Activated T-cell treated with anti-CD3 and anti-CD28 coated beads for 48 hours (primary cell): ENCODE measurements at regions not wholly inside any gene's neighbourhood (a gene's known extent, or its start where the extent isn't known, plus 50 kb on each side); places are given as distances from the start of the nearest gene placed in this dataset.

Source experiments
- DNase-seq: peaks from one replicate; pipeline ENCODE4 v3.0.0-alpha.2; 2020; ENCODE audit warnings: low read depth

- no peak for DNase-seq
These were observed 430.7 kb downstream of the EDEM1 start for GRCh38 chr3:5618170-5618569.

GRCh38 chr3:5630406-5630805, 442.9 kb downstream of the EDEM1 start:
- DNase-seq, result no peak

- no peak for DNase-seq
These were observed 446.5 kb downstream of the EDEM1 start for GRCh38 chr3:5633960-5634359.

- DNase-seq, result no peak
These were observed 446.9 kb downstream of the EDEM1 start for GRCh38 chr3:5634411-5634810.

- DNase-seq, result no peak
These were observed 448.2 kb downstream of the EDEM1 start for GRCh38 chr3:5635746-5636145.

GRCh38 chr3:5638550-5638949, 451.0 kb downstream of the EDEM1 start:
- no peak for DNase-seq

- no peak for DNase-seq
These were observed 457.5 kb downstream of the EDEM1 start for GRCh38 chr3:5644773-5645670.

GRCh38 chr3:5645692-5646410, 458.3 kb downstream of the EDEM1 start:
- DNase-seq, result no peak

- no peak for DNase-seq
These were observed 462.8 kb downstream of the EDEM1 start for GRCh38 chr3:5650303-5650702.

GRCh38 chr3:5651351-5651750, 463.8 kb downstream of the EDEM1 start:
- DNase-seq, result no peak

- no peak for DNase-seq
These were observed 466.1 kb downstream of the EDEM1 start for GRCh38 chr3:5653426-5654143.

GRCh38 chr3:5657106-5657505, 469.6 kb downstream of the EDEM1 start:
- no peak for DNase-seq

- no peak for DNase-seq
These were observed 476.1 kb downstream of the EDEM1 start for GRCh38 chr3:5663601-5664000.

- DNase-seq, result no peak
These were observed 478.9 kb downstream of the EDEM1 start for GRCh38 chr3:5666455-5666854.

GRCh38 chr3:5673521-5673920, 486.0 kb downstream of the EDEM1 start:
- DNase-seq, result no peak

GRCh38 chr3:5675319-5675718, 487.8 kb downstream of the EDEM1 start:
- DNase-seq, result no peak

GRCh38 chr3:5677555-5677954, 490.0 kb downstream of the EDEM1 start:
- DNase-seq, result no peak

GRCh38 chr3:5678248-5678647, 490.7 kb downstream of the EDEM1 start:
- no peak for DNase-seq

- DNase-seq, result no peak
These were observed 491.3 kb downstream of the EDEM1 start for GRCh38 chr3:5678844-5679243.

GRCh38 chr3:5687230-5687629, 499.7 kb downstream of the EDEM1 start:
- DNase-seq, result no peak

GRCh38 chr3:5690490-5690889, 503.0 kb downstream of the EDEM1 start:
- no peak for DNase-seq

- DNase-seq, result no peak
These were observed 503.5 kb downstream of the EDEM1 start for GRCh38 chr3:5690904-5691532.
